SK-N-MC (cell line): ENCODE measurements at regions not wholly inside any gene's neighbourhood (a gene's known extent, or its start where the extent isn't known, plus 50 kb on each side); places are given as distances from the start of the nearest gene placed in this dataset.

Experiments
- EZH2 ChIP-seq: fragments of 200-600 bp; sonication (generic); IDR thresholded peaks from one replicate; pipeline ENCODE4 v1.6.1; 2017; ENCODE audit warnings: antibody characterized with exemption
- POLR2AphosphoS5 ChIP-seq: IDR thresholded peaks from 2 replicates; pipeline ENCODE4 v1.6.1; 2012; ENCODE audit warnings: mild to moderate bottlenecking, low read depth, low read length, borderline replicate concordance

- TF ChIP-seq POLR2AphosphoS5 (no peak), EZH2 (no peak)
These were observed 2295.4 kb downstream of the ARAP2 start for GRCh38 chr4:33948921-33949320.
